HG03571 (cell line): ENCODE measurements at regions not wholly inside any gene's neighbourhood (a gene's known extent, or its start where the extent isn't known, plus 50 kb on each side); places are given as distances from the start of the nearest gene placed in this dataset.

Experiments
- ATAC-seq: cut with Tn5 transposase; IDR thresholded peaks from one replicate; pipeline ENCODE4 v1.9.1; 2021; ENCODE audit not compliant: unreplicated experiment

- ATAC-seq = no peak
Measured at GRCh38 chr1:184215274-184215925, 163.9 kb downstream of the TSEN15 start.

GRCh38 chr1:184218458-184219075 is 167.0 kb downstream of the TSEN15 start:
- ATAC-seq = no peak

GRCh38 chr1:184219414-184219813 is 167.4 kb upstream of the C1orf21 start:
- no peak for ATAC-seq

GRCh38 chr1:184219883-184220282 is 166.9 kb upstream of the C1orf21 start:
- ATAC-seq = no peak

GRCh38 chr1:184221087-184221486 is 165.7 kb upstream of the C1orf21 start:
- no peak for ATAC-seq

- no peak for ATAC-seq
Measured at GRCh38 chr1:184222652-184223052, 164.2 kb upstream of the C1orf21 start.

GRCh38 chr1:184223216-184223615 is 163.6 kb upstream of the C1orf21 start:
- ATAC-seq = no peak

GRCh38 chr1:184225283-184226099 is 161.3 kb upstream of the C1orf21 start:
- ATAC-seq = no peak

- no peak for ATAC-seq
Measured at GRCh38 chr1:184226100-184226487, 160.7 kb upstream of the C1orf21 start.

GRCh38 chr1:184228558-184228957 is 158.3 kb upstream of the C1orf21 start:
- no peak for ATAC-seq

GRCh38 chr1:184237588-184237987 is 149.2 kb upstream of the C1orf21 start:
- ATAC-seq = no peak

GRCh38 chr1:184241446-184241845 is 145.4 kb upstream of the C1orf21 start:
- ATAC-seq = no peak

- no peak for ATAC-seq
Measured at GRCh38 chr1:184242507-184242943, 144.3 kb upstream of the C1orf21 start.

GRCh38 chr1:184244962-184245361 is 141.9 kb upstream of the C1orf21 start:
- no peak for ATAC-seq

GRCh38 chr1:184247671-184248070 is 139.2 kb upstream of the C1orf21 start:
- ATAC-seq = no peak

- no peak for ATAC-seq
Measured at GRCh38 chr1:184253921-184254320, 132.9 kb upstream of the C1orf21 start.

- ATAC-seq = no peak
Measured at GRCh38 chr1:184254849-184255248, 132.0 kb upstream of the C1orf21 start.

- no peak for ATAC-seq
Measured at GRCh38 chr1:184255560-184255959, 131.3 kb upstream of the C1orf21 start.

- no peak for ATAC-seq
Measured at GRCh38 chr1:184257873-184258272, 129.0 kb upstream of the C1orf21 start.

GRCh38 chr1:184258525-184258924 is 128.3 kb upstream of the C1orf21 start:
- ATAC-seq = no peak

- no peak for ATAC-seq
Measured at GRCh38 chr1:184260382-184260781, 126.4 kb upstream of the C1orf21 start.

- no peak for ATAC-seq
Measured at GRCh38 chr1:184262109-184262508, 124.7 kb upstream of the C1orf21 start.
